BLaER1 (cell line): ENCODE measurements at regions not wholly inside any gene's neighbourhood (a gene's known extent, or its start where the extent isn't known, plus 50 kb on each side); places are given as distances from the start of the nearest gene placed in this dataset.

Source experiments
- H3K27ac ChIP-seq: shearing (Covaris generic); formaldehyde crosslinking; 2 replicates; pipeline ENCODE4 v1.8.1; 2022
- H3K27me3 ChIP-seq: shearing (Covaris generic); formaldehyde crosslinking; 2 replicates; pipeline ENCODE4 v1.8.1; 2022
- H3K36me3 ChIP-seq: shearing (Covaris generic); formaldehyde crosslinking; 2 replicates; pipeline ENCODE4 v1.8.1; 2022
- H3K4me1 ChIP-seq: shearing (Covaris generic); formaldehyde crosslinking; 2 replicates; pipeline ENCODE4 v1.8.1; 2022
- H3K4me2 ChIP-seq: shearing (Covaris generic); formaldehyde crosslinking; 2 replicates; pipeline ENCODE4 v1.8.1; 2022
- H3K4me3 ChIP-seq: shearing (Covaris generic); formaldehyde crosslinking; 2 replicates; pipeline ENCODE4 v1.8.1; 2022
- H3K9ac ChIP-seq: shearing (Covaris generic); formaldehyde crosslinking; 2 replicates; pipeline ENCODE4 v1.8.1; 2022
- H3K9me3 ChIP-seq: shearing (Covaris generic); formaldehyde crosslinking; 2 replicates; pipeline ENCODE4 v1.8.1; 2022
- H4K20me1 ChIP-seq: shearing (Covaris generic); formaldehyde crosslinking; 2 replicates; pipeline ENCODE4 v1.8.1; 2022
- Cebpa-rat ChIP-seq: shearing (Covaris generic); IDR thresholded peaks from 2 replicates; pipeline ENCODE4 v1.8.1; 2022

DNA sequence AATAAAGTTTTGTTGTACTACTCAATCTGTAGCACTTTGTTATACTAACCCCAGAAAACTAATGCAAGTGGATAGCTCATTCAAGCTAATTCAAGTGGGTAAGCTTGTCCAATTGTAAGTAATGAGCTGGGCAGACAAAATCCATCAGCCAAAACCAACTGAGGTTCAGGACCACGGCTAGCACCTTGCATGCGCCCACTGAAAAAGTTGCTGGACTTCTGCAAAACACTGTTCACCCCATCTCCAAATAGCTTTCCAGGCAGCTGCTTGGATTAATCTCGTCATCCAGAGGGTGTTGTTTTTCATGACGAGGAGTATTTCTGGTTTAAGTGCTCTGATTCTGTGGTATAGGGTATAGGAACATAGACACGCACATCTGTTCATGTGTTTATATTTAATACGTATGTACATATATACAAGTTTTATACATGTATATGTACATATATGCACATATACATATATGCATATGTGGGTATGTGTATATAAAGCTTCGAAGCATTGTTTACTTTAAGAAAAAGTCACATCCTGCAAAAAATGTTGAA lies 307.5 kb downstream of the GALR1 start:
- Histone ChIP-seq H3K4me1 (no peaks in the 10 kb centered on the region), H4K20me1 (no peaks in the 10 kb centered on the region), H3K27ac (no peak overlapping the region), H3K9ac (no peak overlapping the region), H3K36me3 (no peaks in the 10 kb centered on the region), H3K27me3 (no peaks in the 10 kb centered on the region), H3K9me3 (no peaks in the 10 kb centered on the region), H3K4me2 (no peak overlapping the region), H3K4me3 (no peak overlapping the region)
- TF ChIP-seq Cebpa-rat: no peak

GRCh38 chr18:77559274-77559910 lies 309.7 kb downstream of the GALR1 start:
- no peak overlapping the region for H3K9ac ChIP-seq
- no peak overlapping the region for H3K27ac ChIP-seq
- H3K36me3 ChIP-seq: no peaks in the 10 kb centered on the region
- H4K20me1 ChIP-seq: no peaks in the 10 kb centered on the region
- no peaks in the 10 kb centered on the region for H3K4me1 ChIP-seq
- no peaks in the 10 kb centered on the region for H3K9me3 ChIP-seq
- H3K27me3 ChIP-seq: no peaks in the 10 kb centered on the region
- no peak overlapping the region for H3K4me3 ChIP-seq
- TF ChIP-seq Cebpa-rat: no peak
- no peak overlapping the region for H3K4me2 ChIP-seq

DNA sequence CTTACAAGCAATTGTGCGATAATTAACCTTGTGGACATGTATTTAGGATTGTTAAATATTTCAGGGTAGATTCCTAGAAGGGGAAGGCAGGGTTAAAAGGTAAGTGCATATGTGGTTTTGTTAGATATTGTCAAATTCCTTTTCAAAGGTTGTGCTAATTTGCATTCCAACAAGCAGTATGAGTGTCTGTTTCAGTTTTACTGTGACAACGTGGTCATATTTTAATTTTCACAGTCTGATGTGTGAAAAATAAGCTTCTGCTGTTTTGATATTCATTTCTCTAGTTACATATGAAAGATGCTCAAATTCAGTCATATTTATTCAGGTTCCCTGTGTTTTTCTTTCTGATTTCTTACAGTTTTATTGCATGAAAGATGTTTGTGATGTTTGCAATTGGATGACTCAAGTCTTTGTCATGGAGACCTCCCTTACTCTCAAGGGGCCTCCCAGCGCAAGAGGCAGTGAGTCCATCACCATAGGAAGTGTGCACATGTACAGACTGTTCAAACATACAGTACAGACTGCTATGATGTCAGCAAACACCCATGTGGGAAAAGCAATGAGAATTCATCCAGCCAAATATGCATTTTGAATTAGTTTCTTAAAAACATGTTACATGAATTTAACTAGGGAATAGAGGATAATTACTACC lies 310.8 kb downstream of the GALR1 start:
- Histone ChIP-seq H3K27ac (no peak overlapping the region), H3K4me2 (no peak overlapping the region)

DNA sequence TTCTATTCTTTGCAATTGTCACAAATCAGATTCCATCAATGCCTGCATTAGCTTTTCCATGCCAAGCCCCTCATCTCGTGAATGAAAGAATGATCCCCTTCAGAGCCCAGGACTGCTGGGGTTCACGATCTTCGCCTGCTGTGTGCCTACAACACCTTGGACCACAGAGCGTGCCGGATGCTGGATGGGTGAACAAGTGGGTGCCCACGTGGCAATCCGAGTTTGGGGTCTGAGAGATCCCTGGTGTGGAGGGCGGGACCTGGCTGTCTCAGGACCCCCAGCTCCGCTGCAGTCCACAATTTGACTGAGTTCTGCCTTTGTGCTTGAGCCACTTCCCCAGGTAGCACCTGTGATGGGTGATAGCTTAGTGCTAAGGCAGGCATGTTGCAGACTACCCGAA lies 317.0 kb downstream of the GALR1 start:
- H4K20me1 ChIP-seq: no peaks in the 10 kb centered on the region
- no peaks in the 10 kb centered on the region for H3K27me3 ChIP-seq
- H3K27ac ChIP-seq: no peak overlapping the region
- H3K4me3 ChIP-seq: no peak overlapping the region
- H3K4me2 ChIP-seq: no peak overlapping the region
- H3K36me3 ChIP-seq: no peaks in the 10 kb centered on the region
- no peaks in the 10 kb centered on the region for H3K4me1 ChIP-seq
- no peak for TF ChIP-seq Cebpa-rat
- peaks cover 11% of the 10 kb centered on the region for H3K9me3 ChIP-seq
- no peak overlapping the region for H3K9ac ChIP-seq

More for the DNA sequence above, 310.8 kb downstream of the GALR1 start:
- no peak overlapping the region for H3K4me3 ChIP-seq
- H3K36me3 ChIP-seq: no peaks in the 10 kb centered on the region
- no peaks in the 10 kb centered on the region for H3K27me3 ChIP-seq
- H3K9ac ChIP-seq: no peak overlapping the region
- no peaks in the 10 kb centered on the region for H4K20me1 ChIP-seq
- H3K9me3 ChIP-seq: no peaks in the 10 kb centered on the region
- no peak for TF ChIP-seq Cebpa-rat
- no peaks in the 10 kb centered on the region for H3K4me1 ChIP-seq

DNA sequence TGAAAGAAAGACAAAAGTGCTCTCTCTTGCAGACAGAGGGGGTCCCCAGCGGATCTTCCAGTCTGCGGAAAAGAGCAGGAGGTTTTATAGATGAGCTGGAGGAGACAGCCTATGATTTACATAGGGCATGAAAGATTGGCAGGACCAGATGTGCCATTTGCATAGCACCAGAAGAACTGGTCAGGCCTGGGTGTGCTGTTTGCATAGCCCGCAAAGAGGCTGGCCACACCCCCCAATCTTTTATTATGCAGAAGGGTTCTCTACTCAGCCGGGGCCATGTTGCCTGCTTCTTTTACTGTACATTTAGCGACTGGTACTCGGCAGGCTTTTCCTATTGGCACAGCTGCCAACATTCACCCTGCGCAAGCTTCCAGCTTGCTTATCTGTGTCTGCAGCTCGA lies 317.6 kb downstream of the GALR1 start:
- Histone ChIP-seq H3K36me3 (no peaks in the 10 kb centered on the region), H3K9me3 (peaks cover 11% of the 10 kb centered on the region), H3K27me3 (no peaks in the 10 kb centered on the region), H3K4me2 (no peak overlapping the region), H4K20me1 (no peaks in the 10 kb centered on the region), H3K27ac (no peak overlapping the region), H3K9ac (no peak overlapping the region), H3K4me1 (no peaks in the 10 kb centered on the region), H3K4me3 (no peak overlapping the region)
- no peak for TF ChIP-seq Cebpa-rat

DNA sequence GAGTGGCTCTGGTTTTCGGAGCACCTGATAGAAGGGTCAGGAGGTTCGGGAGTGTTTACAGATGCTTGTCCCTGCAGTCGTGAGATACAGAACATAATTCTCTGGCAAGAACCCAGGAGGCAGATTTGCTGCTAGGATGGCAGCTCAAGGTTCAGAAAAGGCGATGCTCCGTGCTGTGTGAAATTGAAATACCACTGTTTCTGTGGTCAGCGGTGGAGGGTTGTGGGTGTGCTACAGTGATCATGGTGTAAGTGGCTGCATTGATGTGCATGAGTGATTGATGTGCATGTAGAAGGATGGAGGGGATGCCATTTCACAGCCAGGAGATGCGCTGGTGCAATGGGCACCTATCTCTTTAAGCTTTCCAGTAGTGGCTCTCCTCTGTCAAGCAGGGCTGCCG lies 322.1 kb downstream of the GALR1 start:
- Histone ChIP-seq H3K9ac (no peak overlapping the region), H3K9me3 (peaks cover 11% of the 10 kb centered on the region), H3K27me3 (no peaks in the 10 kb centered on the region), H3K27ac (no peak overlapping the region), H4K20me1 (no peaks in the 10 kb centered on the region), H3K4me2 (no peak overlapping the region), H3K4me3 (no peak overlapping the region), H3K4me1 (no peaks in the 10 kb centered on the region), H3K36me3 (no peaks in the 10 kb centered on the region)
- TF ChIP-seq Cebpa-rat: no peak

DNA sequence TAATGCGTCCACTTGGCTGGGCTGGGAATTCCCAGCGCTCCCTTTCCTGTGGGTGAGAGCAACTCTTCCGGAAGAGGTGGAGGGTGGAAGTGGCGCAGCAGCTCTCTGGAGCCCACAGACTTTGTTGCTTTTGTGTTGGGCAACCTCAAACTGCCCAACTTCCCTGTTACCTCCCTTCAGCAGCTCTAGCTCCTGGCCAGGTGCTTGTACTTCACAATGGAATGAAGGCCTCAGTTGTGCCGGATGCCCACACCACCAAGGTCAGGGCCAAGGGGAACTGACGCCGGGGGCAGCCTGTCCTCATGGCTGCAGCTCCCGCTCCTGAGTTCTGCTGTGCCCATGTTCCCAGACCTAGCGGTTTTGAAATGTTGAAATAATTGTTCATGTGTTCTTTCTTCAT lies 322.9 kb downstream of the GALR1 start:
- Histone ChIP-seq H3K9ac (no peak overlapping the region), H3K27me3 (no peaks in the 10 kb centered on the region), H3K9me3 (peaks cover 11% of the 10 kb centered on the region), H3K36me3 (no peaks in the 10 kb centered on the region), H3K4me1 (no peaks in the 10 kb centered on the region), H3K4me2 (no peak overlapping the region), H3K4me3 (no peak overlapping the region), H4K20me1 (no peaks in the 10 kb centered on the region), H3K27ac (no peak overlapping the region)
- no peak for TF ChIP-seq Cebpa-rat

DNA sequence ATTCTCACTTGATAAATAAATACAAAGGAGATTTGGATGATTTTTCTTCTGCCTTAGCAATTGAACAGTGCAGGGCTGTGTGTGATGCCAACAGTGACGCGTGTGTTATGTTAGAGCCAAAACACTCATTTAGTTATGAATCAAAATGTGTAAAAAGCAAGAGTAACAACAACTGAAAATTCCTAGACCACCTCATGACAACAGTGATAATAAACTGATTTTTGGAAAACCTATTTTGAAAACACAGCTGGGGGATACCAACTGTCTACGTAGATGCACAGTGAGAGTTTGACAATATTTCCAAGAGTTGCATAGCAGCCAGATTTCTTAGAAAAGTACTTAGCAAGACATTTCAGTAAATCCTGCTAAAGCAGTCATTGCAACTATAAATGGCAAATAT lies 323.9 kb downstream of the GALR1 start:
- Histone ChIP-seq H3K9ac (no peak overlapping the region), H3K36me3 (no peaks in the 10 kb centered on the region), H3K4me3 (no peak overlapping the region), H3K4me2 (no peak overlapping the region), H3K4me1 (no peaks in the 10 kb centered on the region), H3K27ac (no peak overlapping the region), H3K27me3 (no peaks in the 10 kb centered on the region), H3K9me3 (peaks cover 3% of the 10 kb centered on the region; the same call in 1 of the 2 replicates), H4K20me1 (no peaks in the 10 kb centered on the region)
- no peak for TF ChIP-seq Cebpa-rat

DNA sequence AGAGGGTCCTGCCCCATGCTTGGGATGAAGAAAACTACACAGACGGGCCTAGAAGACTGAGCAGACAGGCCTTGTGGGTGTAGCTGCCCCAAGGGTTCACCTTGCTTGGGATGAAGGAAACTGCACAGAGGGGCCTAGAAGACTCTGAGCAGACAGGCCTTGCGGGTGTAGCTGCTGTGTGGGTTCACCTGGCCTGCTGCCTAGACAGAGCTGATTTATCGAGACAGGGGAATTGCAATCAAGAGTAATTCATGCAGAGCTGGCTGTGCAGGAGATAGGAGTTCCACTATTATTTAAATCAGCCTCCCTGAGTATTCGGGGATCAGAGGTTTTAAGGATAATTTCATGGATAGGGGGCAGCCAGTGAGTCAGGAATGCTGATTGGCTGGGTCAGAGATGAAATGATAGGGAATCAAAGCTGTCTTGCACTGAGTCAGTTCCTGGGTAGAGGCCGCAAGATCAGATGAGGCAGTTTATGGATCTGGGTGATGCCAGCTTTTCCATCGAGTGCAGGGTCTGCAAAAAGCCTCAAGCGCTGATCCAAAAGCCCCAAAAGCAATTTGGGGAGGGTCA lies 341.4 kb downstream of the GALR1 start:
- Histone ChIP-seq H3K4me2 (peak overlapping the region; percentile 49), H3K9ac (no peak overlapping the region), H3K27me3 (no peaks in the 10 kb centered on the region), H3K27ac (no peak overlapping the region), H3K4me3 (no peak overlapping the region), H4K20me1 (no peaks in the 10 kb centered on the region), H3K36me3 (no peaks in the 10 kb centered on the region), H3K4me1 (peaks cover 29% of the 10 kb centered on the region), H3K9me3 (peaks cover 6% of the 10 kb centered on the region; the same call in 1 of the 2 replicates)
- no peak for TF ChIP-seq Cebpa-rat

DNA sequence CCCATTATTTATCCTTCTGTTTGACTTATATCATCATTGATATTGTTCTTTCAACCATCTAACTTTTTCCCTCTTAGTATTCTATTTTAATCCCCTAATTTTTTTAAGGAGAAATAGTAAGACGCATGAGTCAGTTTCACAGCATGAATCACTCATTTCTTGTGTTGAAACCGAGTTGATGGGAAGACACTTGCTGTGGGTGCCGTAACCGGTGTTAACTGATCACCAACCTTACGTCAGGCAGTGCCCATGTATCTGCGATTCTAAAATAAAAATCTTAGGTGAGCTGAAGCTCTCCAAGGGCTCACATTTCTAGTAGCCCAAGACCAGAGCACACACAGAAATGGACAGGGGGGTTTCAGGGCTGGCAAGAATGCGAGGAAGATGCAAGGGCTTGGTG lies 348.1 kb downstream of the GALR1 start:
- peaks cover 14% of the 10 kb centered on the region for H3K4me1 ChIP-seq
- no peaks in the 10 kb centered on the region for H3K9me3 ChIP-seq
- no peak overlapping the region for H3K4me2 ChIP-seq
- H3K27ac ChIP-seq: no peak overlapping the region
- no peak for TF ChIP-seq Cebpa-rat
- no peaks in the 10 kb centered on the region for H3K36me3 ChIP-seq
- H3K27me3 ChIP-seq: no peaks in the 10 kb centered on the region
- no peak overlapping the region for H3K9ac ChIP-seq
- no peak overlapping the region for H3K4me3 ChIP-seq
- H4K20me1 ChIP-seq: no peaks in the 10 kb centered on the region
